Retinal pigment epithelial cell (primary cell): ENCODE measurements at regions not wholly inside any gene's neighbourhood (a gene's known extent, or its start where the extent isn't known, plus 50 kb on each side); places are given as distances from the start of the nearest gene placed in this dataset.
"Not testable (repeated sequence)": the region's sequence is repeated elsewhere in the genome, so short reads cannot be mapped to it uniquely, and the experiment has no call there.

Experiments used
- DNase-seq: peaks from one replicate; pipeline ENCODE4 v3.0.0-alpha.2; 2010; ENCODE audit warnings: low read depth
- H3K4me3 ChIP-seq: 2 replicates; pipeline ENCODE4 v1.5.1; 2011; ENCODE audit warnings: mild to moderate bottlenecking, low read length, control low read depth, moderate library complexity
- CTCF ChIP-seq: conservative IDR thresholded peaks from 2 replicates; pipeline ENCODE4 v1.5.1; 2011; ENCODE audit warnings: low read depth, low read length, control low read depth, inconsistent platforms

- DNase-seq, result no peak
- no peak for TF ChIP-seq CTCF
- no peak overlapping the region for H3K4me3 ChIP-seq
Observed at GRCh38 chrX:114046695-114047279, 537.1 kb upstream of the HTR2C start.

- H3K4me3 ChIP-seq, DNase-seq: not testable (repeated sequence)
Observed at GRCh38 chrX:114041470-114041869, 542.4 kb upstream of the HTR2C start.

DNA sequence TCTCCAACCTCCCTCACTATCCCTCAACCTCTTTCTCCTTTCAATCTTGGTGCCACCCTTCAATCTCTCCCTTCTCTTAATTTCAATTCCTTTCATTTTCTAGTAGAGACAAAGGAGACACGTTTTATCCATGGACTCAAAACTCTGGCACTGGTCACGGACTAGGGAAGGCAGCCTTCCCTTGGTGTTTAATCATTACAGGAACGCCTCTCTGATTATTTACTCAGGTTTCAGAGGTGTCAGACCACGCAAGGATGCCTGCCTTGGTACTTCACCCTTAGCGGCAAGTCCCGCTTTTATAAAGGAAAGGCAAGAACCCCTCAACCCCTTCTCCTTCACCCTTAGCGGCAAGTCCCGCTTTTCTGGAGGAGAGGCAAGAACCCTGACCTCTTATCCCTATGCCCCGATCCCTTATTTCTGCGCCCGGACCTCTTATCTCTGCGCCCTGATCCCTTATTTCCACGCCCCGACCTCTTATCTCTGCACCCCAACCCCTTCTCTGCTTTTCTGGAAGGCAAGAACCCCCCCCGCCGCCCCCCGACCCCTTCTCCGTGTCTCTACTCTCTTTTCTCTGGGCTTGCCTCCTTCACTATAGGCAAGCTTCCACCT is 543.1 kb upstream of the HTR2C start:
- not testable (repeated sequence) for H3K4me3 ChIP-seq, DNase-seq

DNA sequence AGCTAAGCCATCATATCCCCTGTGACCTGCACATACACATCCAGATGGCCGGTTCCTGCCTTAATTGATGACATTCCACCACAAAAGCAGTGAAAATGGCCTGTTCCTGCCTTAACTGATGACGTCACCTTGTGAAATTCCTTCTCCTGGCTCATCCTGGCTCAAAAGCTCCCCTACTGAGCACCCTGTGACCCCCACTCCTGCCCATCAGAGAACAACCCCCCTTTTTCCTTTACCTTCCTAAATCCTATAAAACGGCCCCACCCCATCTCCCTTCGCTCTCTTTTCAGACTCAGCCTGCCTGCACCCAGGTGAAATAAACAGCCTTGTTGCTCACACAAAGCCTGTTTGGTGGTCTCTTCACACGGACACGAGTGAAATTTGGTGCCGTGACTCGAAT is 543.8 kb upstream of the HTR2C start:
- DNase-seq, result not testable (repeated sequence)

GRCh38 chrX:114038358-114038757 is 545.5 kb upstream of the HTR2C start:
- no peak for DNase-seq
- TF ChIP-seq CTCF, result no peak
- no peak overlapping the region for H3K4me3 ChIP-seq

More for the DNA sequence above, 543.8 kb upstream of the HTR2C start:
- not testable (repeated sequence) for H3K4me3 ChIP-seq

DNA sequence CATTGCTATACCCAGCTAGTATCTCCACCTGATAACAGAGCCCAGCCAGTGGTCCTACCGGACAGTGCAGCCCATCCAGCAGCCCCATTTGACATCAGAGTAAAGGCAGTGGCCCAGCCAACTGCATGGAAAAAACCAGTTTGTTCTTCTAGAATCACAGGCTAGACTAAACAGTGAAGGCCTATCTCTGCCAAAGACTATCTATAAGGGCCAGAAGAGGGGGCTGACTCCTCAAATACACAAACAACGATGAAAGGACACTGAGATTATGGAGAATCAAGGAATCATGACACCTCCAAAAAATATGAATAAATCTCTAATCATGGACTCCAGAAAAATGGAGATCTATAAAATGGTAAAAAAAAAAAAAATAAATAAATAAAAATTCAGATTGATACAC is 546.4 kb upstream of the HTR2C start:
- TF ChIP-seq CTCF, result no peak
- DNase-seq, result no peak
- no peak overlapping the region for H3K4me3 ChIP-seq

GRCh38 chrX:114028907-114029662 is 554.8 kb upstream of the HTR2C start:
- no peak for TF ChIP-seq CTCF
- no peak overlapping the region for H3K4me3 ChIP-seq
- DNase-seq, result no peak

- no peak overlapping the region for H3K4me3 ChIP-seq
- no peak for TF ChIP-seq CTCF
- DNase-seq, result no peak
Observed at GRCh38 chrX:114017086-114017485, 566.8 kb upstream of the HTR2C start.
